ENCODE measurements at regions not wholly inside any gene's neighbourhood (a gene's known extent, or its start where the extent isn't known, plus 50 kb on each side); places are given as distances from the start of the nearest gene placed in this dataset.

DNA sequence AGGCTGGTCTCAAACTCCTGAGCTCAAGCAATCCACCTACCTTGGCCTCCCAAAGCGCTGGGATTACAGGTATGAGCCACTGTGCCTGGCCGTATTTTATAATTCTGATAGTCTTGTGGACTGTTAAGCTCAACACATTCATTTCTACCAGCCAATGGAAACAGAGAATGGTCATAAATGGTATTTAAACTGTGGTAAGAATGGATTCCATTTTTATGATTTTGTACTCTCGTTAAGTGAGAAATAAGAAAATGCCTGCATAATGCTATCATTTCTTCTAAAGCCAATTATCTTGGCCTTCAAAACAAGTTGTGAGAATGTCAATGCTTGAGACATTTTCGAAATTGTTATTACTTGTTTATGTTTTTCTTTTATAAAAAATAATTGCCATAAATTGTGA is 321.0 kb downstream of the IL15 start:
- TF ChIP-seq CTCF (conservative IDR thresholded peaks at IDR 0.05): no peak
- TF ChIP-seq EZH2 (IDR thresholded peaks at IDR 0.05; ENCODE audit: low read depth): no peak
